NT2/D1 (cell line): ENCODE measurements at regions not wholly inside any gene's neighbourhood (a gene's known extent, or its start where the extent isn't known, plus 50 kb on each side); places are given as distances from the start of the nearest gene placed in this dataset.

Experiments
- DNase-seq: peaks from one replicate; pipeline ENCODE4 v3.0.0-alpha.2; 2011; ENCODE audit warnings: low read depth, low spot score
- H3K27me3 ChIP-seq: 2 replicates; pipeline ENCODE4 v1.6.0; 2011; ENCODE audit warnings: mild to moderate bottlenecking; ENCODE audit not compliant: insufficient read length, insufficient read depth
- H3K36me3 ChIP-seq: 2 replicates; pipeline ENCODE4 v1.6.1; 2011; ENCODE audit warnings: mild to moderate bottlenecking, low read length, mixed read lengths; ENCODE audit not compliant: insufficient read depth, insufficient read length
- H3K4me1 ChIP-seq: 2 replicates; pipeline ENCODE4 v1.5.1; 2011; ENCODE audit not compliant: insufficient read depth, insufficient read length
- H3K4me3 ChIP-seq: 2 replicates; pipeline ENCODE4 v1.5.1; 2011; ENCODE audit warnings: low read depth; ENCODE audit not compliant: insufficient read length
- H3K9ac ChIP-seq: 2 replicates; pipeline ENCODE4 v1.6.0; 2011; ENCODE audit warnings: low read depth; ENCODE audit not compliant: insufficient read length
- H3K9me3 ChIP-seq: 2 replicates; pipeline ENCODE4 v1.5.1; 2011; ENCODE audit warnings: mild to moderate bottlenecking, low read length; ENCODE audit not compliant: insufficient read depth
- SUZ12 ChIP-seq: IDR thresholded peaks from 2 replicates; pipeline ENCODE4 v1.6.1; 2011; ENCODE audit not compliant: insufficient read length, insufficient read depth; ENCODE audit errors: extremely low read depth
- YY1 ChIP-seq: IDR thresholded peaks from 2 replicates; pipeline ENCODE4 v1.6.1; 2011; ENCODE audit not compliant: insufficient read length, insufficient read depth
- ZNF274 ChIP-seq: IDR thresholded peaks from 2 replicates; pipeline ENCODE4 v1.6.1; 2011; ENCODE audit warnings: mild to moderate bottlenecking, low read depth, low read length

GRCh38 chr11:92137747-92138146, 86.9 kb upstream of the FAT3 start:
- Histone ChIP-seq H3K9ac (no peak overlapping the region), H3K27me3 (no peaks in the 10 kb centered on the region), H3K9me3 (no peaks in the 10 kb centered on the region), H3K36me3 (no peaks in the 10 kb centered on the region), H3K4me1 (no peaks in the 10 kb centered on the region), H3K4me3 (no peak overlapping the region)
- no peak for DNase-seq
- TF ChIP-seq YY1 (no peak), SUZ12 (no peak), ZNF274 (no peak)

GRCh38 chr11:92136797-92137196, 87.8 kb upstream of the FAT3 start:
- no peak for DNase-seq
- H3K27me3 ChIP-seq: no peaks in the 10 kb centered on the region
- no peaks in the 10 kb centered on the region for H3K9me3 ChIP-seq
- H3K9ac ChIP-seq: no peak overlapping the region
- no peak overlapping the region for H3K4me3 ChIP-seq
- H3K36me3 ChIP-seq: no peaks in the 10 kb centered on the region
- no peak for TF ChIP-seq YY1
- no peak for TF ChIP-seq SUZ12
- no peak for TF ChIP-seq ZNF274
- no peaks in the 10 kb centered on the region for H3K4me1 ChIP-seq

DNA sequence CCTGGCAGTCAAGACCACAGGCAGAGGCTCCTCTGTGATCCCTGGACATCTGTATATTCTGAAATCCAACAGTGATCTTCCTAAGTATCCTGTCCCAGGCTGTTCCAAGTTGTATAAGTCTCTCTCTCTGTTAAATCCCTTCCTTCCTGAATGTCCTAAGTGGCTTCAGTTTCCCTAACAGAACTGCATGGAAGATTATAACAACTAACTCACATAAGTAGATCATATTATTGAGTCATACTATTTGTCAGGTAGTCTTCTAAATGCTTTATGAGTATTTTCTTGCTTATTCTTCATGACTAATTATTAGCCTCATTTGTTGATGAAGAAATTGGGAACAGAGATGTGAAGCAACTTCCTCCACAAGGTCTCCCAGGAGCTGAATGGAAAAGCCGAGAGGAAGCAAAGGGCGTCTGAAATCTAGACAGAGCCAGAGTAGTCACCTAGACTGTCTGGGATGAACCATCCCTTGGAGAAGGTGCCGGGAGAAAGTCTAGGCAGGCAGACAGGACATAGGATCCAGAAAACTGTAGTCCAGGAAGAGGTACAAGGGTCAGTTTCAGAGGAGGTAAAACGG, 93.2 kb upstream of the FAT3 start:
- no peak overlapping the region for H3K4me3 ChIP-seq
- no peak for TF ChIP-seq SUZ12
- TF ChIP-seq ZNF274: no peak
- TF ChIP-seq YY1: no peak
- no peak overlapping the region for H3K9ac ChIP-seq
- no peaks in the 10 kb centered on the region for H3K36me3 ChIP-seq
- DNase-seq: no peak
- no peaks in the 10 kb centered on the region for H3K4me1 ChIP-seq
- H3K27me3 ChIP-seq: no peaks in the 10 kb centered on the region
- H3K9me3 ChIP-seq: no peaks in the 10 kb centered on the region

- H3K9ac ChIP-seq: no peak overlapping the region
- H3K4me3 ChIP-seq: no peak overlapping the region
- no peaks in the 10 kb centered on the region for H3K27me3 ChIP-seq
- H3K4me1 ChIP-seq: no peaks in the 10 kb centered on the region
- TF ChIP-seq ZNF274 (no peak), SUZ12 (no peak), YY1 (no peak)
- no peaks in the 10 kb centered on the region for H3K36me3 ChIP-seq
- DNase-seq: no peak
- no peaks in the 10 kb centered on the region for H3K9me3 ChIP-seq
These were observed 94.2 kb upstream of the FAT3 start for GRCh38 chr11:92130421-92130831.

GRCh38 chr11:92129811-92130210, 94.8 kb upstream of the FAT3 start:
- Histone ChIP-seq H3K9ac (no peak overlapping the region), H3K9me3 (no peaks in the 10 kb centered on the region), H3K4me1 (no peaks in the 10 kb centered on the region), H3K27me3 (no peaks in the 10 kb centered on the region), H3K4me3 (no peak overlapping the region), H3K36me3 (no peaks in the 10 kb centered on the region)
- no peak for TF ChIP-seq YY1
- no peak for TF ChIP-seq SUZ12
- TF ChIP-seq ZNF274: no peak
- no peak for DNase-seq

- H3K27me3 ChIP-seq: no peaks in the 10 kb centered on the region
- no peaks in the 10 kb centered on the region for H3K9me3 ChIP-seq
- no peak overlapping the region for H3K4me3 ChIP-seq
- DNase-seq: no peak
- no peaks in the 10 kb centered on the region for H3K4me1 ChIP-seq
- no peak overlapping the region for H3K9ac ChIP-seq
- no peaks in the 10 kb centered on the region for H3K36me3 ChIP-seq
- TF ChIP-seq YY1 (no peak), SUZ12 (no peak), ZNF274 (no peak)
These were observed 96.6 kb upstream of the FAT3 start for GRCh38 chr11:92128026-92128425.

DNA sequence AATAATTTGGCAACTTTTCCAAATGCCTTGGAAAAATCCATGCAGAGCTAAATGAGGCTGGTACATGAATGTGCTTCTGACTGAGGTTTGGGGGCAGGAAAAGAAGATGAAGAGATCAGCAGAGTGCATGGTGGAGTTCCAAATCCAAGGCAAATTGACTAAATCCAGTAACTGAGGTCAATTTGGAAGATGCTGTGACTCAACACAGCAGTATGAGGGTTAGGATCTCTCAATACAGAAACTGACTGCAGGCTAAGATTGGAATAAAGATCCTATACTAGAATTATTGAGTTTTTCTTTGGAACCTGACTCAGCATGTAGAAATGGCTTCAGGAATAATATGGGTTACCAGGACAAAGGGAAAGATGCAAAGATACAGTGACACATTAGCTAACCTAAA, 99.3 kb upstream of the FAT3 start:
- Histone ChIP-seq H3K27me3 (no peaks in the 10 kb centered on the region), H3K4me3 (no peak overlapping the region)
- TF ChIP-seq ZNF274: no peak
- no peak for TF ChIP-seq SUZ12
- no peak for TF ChIP-seq YY1

More for the DNA sequence above, 99.3 kb upstream of the FAT3 start:
- Histone ChIP-seq H3K9me3 (no peaks in the 10 kb centered on the region), H3K4me1 (no peaks in the 10 kb centered on the region), H3K36me3 (no peaks in the 10 kb centered on the region), H3K9ac (no peak overlapping the region)
- DNase-seq: no peak
